ENCODE measurements at regions not wholly inside any gene's neighbourhood (a gene's known extent, or its start where the extent isn't known, plus 50 kb on each side); places are given as distances from the start of the nearest gene placed in this dataset.
"Not testable (repeated sequence)": the region's sequence is repeated elsewhere in the genome, so short reads cannot be mapped to it uniquely, and the experiment has no call there.

- H3K4me3 ChIP-seq (ENCODE audit: low read depth, low read length); H3K27ac ChIP-seq (ENCODE audit: low read depth, low read length); H3K27me3 ChIP-seq (ENCODE audit: control insufficient read depth, insufficient read depth, low read length); H3K4me1 ChIP-seq (ENCODE audit: control insufficient read depth, insufficient read depth, low read length); H3K9me3 ChIP-seq (ENCODE audit: control insufficient read depth, insufficient read depth, low read length); DNase-seq (ENCODE audit: low read depth in 4 of 6, low spot score in 6 of 6); H3K36me3 ChIP-seq (ENCODE audit: control insufficient read depth, insufficient read depth, low read length): not testable (repeated sequence)
- 100% methylated on average over 6 of the region's 24 CpGs for WGBS (ENCODE audit: insufficient coverage)
Measured at GRCh38 chr4:131723069-131723468, 1426.0 kb upstream of the PCDH10 start.

DNA sequence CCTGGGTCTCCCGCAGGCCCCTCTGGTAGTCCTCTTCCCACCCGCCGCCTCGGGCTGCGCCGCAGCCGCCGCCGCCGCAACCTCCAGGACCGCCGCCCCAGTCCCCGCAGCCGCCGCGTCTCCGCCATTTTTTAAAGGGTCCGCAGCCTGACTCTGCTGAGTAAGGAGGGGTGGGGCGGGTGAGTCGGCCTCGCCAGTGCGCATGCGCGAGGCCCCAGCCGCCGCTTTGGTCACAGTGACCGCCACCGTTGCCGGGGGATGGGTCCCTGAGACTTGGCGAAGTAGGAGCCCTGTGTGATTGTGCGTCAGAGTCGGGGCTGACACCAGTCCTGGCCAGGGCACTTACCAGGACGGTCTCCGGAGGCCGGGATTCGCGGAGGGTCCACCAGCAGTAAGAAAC lies 1424.2 kb upstream of the PCDH10 start:
- H3K36me3 ChIP-seq (ENCODE audit: control insufficient read depth, insufficient read depth, low read length); H3K9me3 ChIP-seq (ENCODE audit: control insufficient read depth, insufficient read depth, low read length); H3K27ac ChIP-seq (ENCODE audit: low read depth, low read length); H3K4me1 ChIP-seq (ENCODE audit: control insufficient read depth, insufficient read depth, low read length); H3K27me3 ChIP-seq (ENCODE audit: control insufficient read depth, insufficient read depth, low read length); H3K4me3 ChIP-seq (ENCODE audit: low read depth, low read length): not testable (repeated sequence)
- peak; percentile 2 to 94 (median 44) for DNase-seq (ENCODE audit: low read depth in 4 of 6, low spot score in 6 of 6)
- WGBS (ENCODE audit: insufficient coverage) = 100% methylated on average over 12 of the region's 37 CpGs

DNA sequence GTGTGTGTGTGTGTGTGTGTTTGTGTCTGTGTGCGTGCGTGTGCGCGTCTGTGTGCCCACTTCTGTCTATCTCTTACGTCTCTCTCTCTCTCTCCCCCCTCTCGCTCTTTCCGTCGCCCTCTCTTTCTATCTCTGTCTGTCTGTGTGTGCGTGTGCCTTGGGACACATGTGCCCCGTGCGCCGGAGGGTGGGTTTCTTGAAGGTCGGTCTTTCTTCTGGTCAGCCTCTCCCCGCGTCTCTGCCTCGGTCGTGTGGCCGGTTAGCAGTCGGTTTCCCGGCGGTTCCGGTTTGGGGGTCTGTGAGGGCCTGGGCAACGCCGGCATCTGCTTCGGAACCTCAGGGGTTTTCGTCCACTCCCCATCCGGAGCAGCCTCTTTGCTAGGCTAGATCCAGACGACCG lies 1423.6 kb upstream of the PCDH10 start:
- H3K9me3 ChIP-seq (ENCODE audit: control insufficient read depth, insufficient read depth, low read length); DNase-seq (ENCODE audit: low read depth in 4 of 6, low spot score in 6 of 6); H3K27me3 ChIP-seq (ENCODE audit: control insufficient read depth, insufficient read depth, low read length); H3K36me3 ChIP-seq (ENCODE audit: control insufficient read depth, insufficient read depth, low read length); H3K4me3 ChIP-seq (ENCODE audit: low read depth, low read length); H3K4me1 ChIP-seq (ENCODE audit: control insufficient read depth, insufficient read depth, low read length); H3K27ac ChIP-seq (ENCODE audit: low read depth, low read length): not testable (repeated sequence)
- WGBS (ENCODE audit: insufficient coverage) = 96% methylated on average over 13 of the region's 29 CpGs

DNA sequence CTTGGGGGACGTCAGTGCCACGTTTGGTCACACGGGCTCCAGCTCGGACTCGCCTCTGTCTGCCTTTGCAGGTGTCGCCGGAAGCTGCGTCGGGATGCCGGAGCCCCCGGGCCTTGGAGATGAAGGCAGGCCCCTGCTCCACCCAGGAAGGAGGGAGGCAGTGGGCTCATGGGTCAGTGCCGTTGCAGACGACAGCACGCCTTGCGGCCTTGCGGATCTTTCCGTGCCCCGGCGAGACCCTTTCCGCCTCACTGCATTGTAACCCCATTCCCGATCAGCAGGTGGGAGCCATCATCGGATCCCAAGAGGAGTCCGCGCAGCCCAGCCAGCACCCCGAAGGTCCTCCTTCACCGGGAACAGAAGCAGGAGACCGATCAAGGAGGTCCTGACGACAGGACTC lies 1422.2 kb upstream of the PCDH10 start:
- H3K4me3 ChIP-seq (ENCODE audit: low read depth, low read length); H3K4me1 ChIP-seq (ENCODE audit: control insufficient read depth, insufficient read depth, low read length); H3K27ac ChIP-seq (ENCODE audit: low read depth, low read length); DNase-seq (ENCODE audit: low read depth in 4 of 6, low spot score in 6 of 6); H3K36me3 ChIP-seq (ENCODE audit: control insufficient read depth, insufficient read depth, low read length); H3K27me3 ChIP-seq (ENCODE audit: control insufficient read depth, insufficient read depth, low read length); H3K9me3 ChIP-seq (ENCODE audit: control insufficient read depth, insufficient read depth, low read length): not testable (repeated sequence)
- no CpG with 5 or more reads among the region's 28 CpGs for WGBS (ENCODE audit: insufficient coverage)

- not testable (repeated sequence) for H3K36me3 ChIP-seq (ENCODE audit: control insufficient read depth, insufficient read depth, low read length); DNase-seq (ENCODE audit: low read depth in 4 of 6, low spot score in 6 of 6); H3K4me3 ChIP-seq (ENCODE audit: low read depth, low read length); H3K27ac ChIP-seq (ENCODE audit: low read depth, low read length); H3K27me3 ChIP-seq (ENCODE audit: control insufficient read depth, insufficient read depth, low read length); H3K4me1 ChIP-seq (ENCODE audit: control insufficient read depth, insufficient read depth, low read length); H3K9me3 ChIP-seq (ENCODE audit: control insufficient read depth, insufficient read depth, low read length)
- 97% methylated on average over 13 of the region's 40 CpGs for WGBS (ENCODE audit: insufficient coverage)
Measured at GRCh38 chr4:131727418-131727817, 1421.7 kb upstream of the PCDH10 start.

DNA sequence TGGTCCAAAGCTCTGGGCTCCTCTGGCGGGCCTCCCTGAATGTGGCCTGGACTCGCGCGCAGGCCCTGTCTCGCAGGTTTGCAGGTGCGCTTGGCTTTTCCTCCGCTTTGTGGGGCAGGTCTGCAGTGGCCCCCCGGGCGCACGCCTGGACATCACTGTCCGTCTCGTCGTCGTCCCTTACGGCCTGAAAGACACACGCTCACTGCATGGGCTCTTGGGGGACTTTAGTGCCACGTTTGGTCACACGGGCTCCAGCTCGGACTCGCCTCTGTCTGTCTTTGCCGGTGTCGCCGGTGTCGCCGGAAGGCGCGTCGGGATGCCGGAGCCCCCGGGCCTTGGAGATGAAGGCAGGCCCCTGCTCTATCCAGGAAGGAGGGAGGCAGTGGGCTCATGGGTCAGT lies 1419.9 kb upstream of the PCDH10 start:
- H3K27ac ChIP-seq (ENCODE audit: low read depth, low read length); H3K9me3 ChIP-seq (ENCODE audit: control insufficient read depth, insufficient read depth, low read length); DNase-seq (ENCODE audit: low read depth in 4 of 6, low spot score in 6 of 6); H3K36me3 ChIP-seq (ENCODE audit: control insufficient read depth, insufficient read depth, low read length); H3K27me3 ChIP-seq (ENCODE audit: control insufficient read depth, insufficient read depth, low read length); H3K4me3 ChIP-seq (ENCODE audit: low read depth, low read length); H3K4me1 ChIP-seq (ENCODE audit: control insufficient read depth, insufficient read depth, low read length): not testable (repeated sequence)
- WGBS (ENCODE audit: insufficient coverage) = 97% methylated on average over 16 of the region's 30 CpGs

GRCh38 chr4:131729716-131730398 lies 1419.2 kb upstream of the PCDH10 start:
- H3K36me3 ChIP-seq (ENCODE audit: control insufficient read depth, insufficient read depth, low read length); H3K4me1 ChIP-seq (ENCODE audit: control insufficient read depth, insufficient read depth, low read length); H3K4me3 ChIP-seq (ENCODE audit: low read depth, low read length); DNase-seq (ENCODE audit: low read depth in 4 of 6, low spot score in 6 of 6); H3K9me3 ChIP-seq (ENCODE audit: control insufficient read depth, insufficient read depth, low read length); H3K27ac ChIP-seq (ENCODE audit: low read depth, low read length); H3K27me3 ChIP-seq (ENCODE audit: control insufficient read depth, insufficient read depth, low read length): not testable (repeated sequence)
- WGBS (ENCODE audit: insufficient coverage) = 96% methylated on average over 38 of the region's 59 CpGs

GRCh38 chr4:131730574-131730973 lies 1418.5 kb upstream of the PCDH10 start:
- not testable (repeated sequence) for DNase-seq (ENCODE audit: low read depth in 4 of 6, low spot score in 6 of 6); H3K4me3 ChIP-seq (ENCODE audit: low read depth, low read length)
- WGBS (ENCODE audit: insufficient coverage) = 100% methylated on average over 1 of the region's 28 CpGs

GRCh38 chr4:131732034-131732630 lies 1417.0 kb upstream of the PCDH10 start:
- H3K36me3 ChIP-seq (ENCODE audit: control insufficient read depth, insufficient read depth, low read length); H3K4me3 ChIP-seq (ENCODE audit: low read depth, low read length); H3K27me3 ChIP-seq (ENCODE audit: control insufficient read depth, insufficient read depth, low read length); H3K4me1 ChIP-seq (ENCODE audit: control insufficient read depth, insufficient read depth, low read length); H3K9me3 ChIP-seq (ENCODE audit: control insufficient read depth, insufficient read depth, low read length); DNase-seq (ENCODE audit: low read depth in 4 of 6, low spot score in 6 of 6); H3K27ac ChIP-seq (ENCODE audit: low read depth, low read length): not testable (repeated sequence)
- 99% methylated on average over 16 of the region's 47 CpGs for WGBS (ENCODE audit: insufficient coverage)

More at GRCh38 chr4:131730574-131730973, 1418.5 kb upstream of the PCDH10 start:
- H3K36me3 ChIP-seq (ENCODE audit: control insufficient read depth, insufficient read depth, low read length); H3K4me1 ChIP-seq (ENCODE audit: control insufficient read depth, insufficient read depth, low read length); H3K27ac ChIP-seq (ENCODE audit: low read depth, low read length); H3K9me3 ChIP-seq (ENCODE audit: control insufficient read depth, insufficient read depth, low read length); H3K27me3 ChIP-seq (ENCODE audit: control insufficient read depth, insufficient read depth, low read length): not testable (repeated sequence)

DNA sequence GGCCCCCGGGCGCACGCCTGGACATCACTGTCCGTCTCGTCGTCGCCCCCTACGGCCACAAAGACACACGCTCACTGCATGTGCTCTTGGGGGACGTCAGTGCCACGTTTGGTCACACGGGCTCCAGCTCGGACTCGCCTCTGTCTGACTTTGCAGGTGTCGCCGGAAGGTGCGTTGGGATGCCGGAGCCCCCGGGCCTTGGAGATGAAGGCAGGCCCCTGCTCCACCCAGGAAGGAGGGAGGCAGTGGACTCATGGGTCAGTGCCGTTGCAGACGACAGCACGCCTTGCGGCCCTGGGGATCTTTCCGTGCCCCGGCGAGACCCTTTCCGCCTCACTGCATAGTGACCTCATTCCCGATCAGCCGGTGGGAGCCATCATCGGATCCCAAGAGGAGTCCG lies 1414.8 kb upstream of the PCDH10 start:
- not testable (repeated sequence) for H3K4me1 ChIP-seq (ENCODE audit: control insufficient read depth, insufficient read depth, low read length); H3K27ac ChIP-seq (ENCODE audit: low read depth, low read length); H3K36me3 ChIP-seq (ENCODE audit: control insufficient read depth, insufficient read depth, low read length); H3K9me3 ChIP-seq (ENCODE audit: control insufficient read depth, insufficient read depth, low read length); DNase-seq (ENCODE audit: low read depth in 4 of 6, low spot score in 6 of 6); H3K4me3 ChIP-seq (ENCODE audit: low read depth, low read length); H3K27me3 ChIP-seq (ENCODE audit: control insufficient read depth, insufficient read depth, low read length)
- WGBS (ENCODE audit: insufficient coverage) = 99% methylated on average over 9 of the region's 31 CpGs

Measured in spinal cord (tissue), 9 donors.